GM21723 (cell line): ENCODE measurements at regions not wholly inside any gene's neighbourhood (a gene's known extent, or its start where the extent isn't known, plus 50 kb on each side); places are given as distances from the start of the nearest gene placed in this dataset.

ENCODE experiments used
- ATAC-seq: cut with Tn5 transposase; IDR thresholded peaks from one replicate; pipeline ENCODE4 v1.9.1; 2021; ENCODE audit warnings: mild to moderate bottlenecking, moderate library complexity; ENCODE audit not compliant: unreplicated experiment

DNA sequence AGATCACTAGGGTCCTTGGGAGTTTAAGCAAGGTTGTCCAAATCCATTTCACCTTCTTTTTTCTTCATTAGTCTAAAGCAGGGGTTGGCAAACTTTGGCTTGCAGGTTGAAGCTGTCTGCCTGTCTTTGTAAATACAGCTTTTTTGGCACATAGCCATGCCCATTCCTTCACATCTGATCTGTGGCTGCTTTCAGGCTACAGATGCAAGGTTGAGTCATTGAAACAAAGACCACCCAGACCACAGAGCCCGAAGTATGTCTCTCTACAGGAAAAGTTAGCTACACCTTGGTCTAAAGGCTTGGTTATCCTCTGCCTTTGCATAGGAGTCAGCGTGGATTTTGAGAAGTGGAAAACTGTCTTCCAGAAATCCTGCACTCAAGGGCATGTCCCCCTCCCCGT, 238.1 kb upstream of the STS start:
- no peak for ATAC-seq

DNA sequence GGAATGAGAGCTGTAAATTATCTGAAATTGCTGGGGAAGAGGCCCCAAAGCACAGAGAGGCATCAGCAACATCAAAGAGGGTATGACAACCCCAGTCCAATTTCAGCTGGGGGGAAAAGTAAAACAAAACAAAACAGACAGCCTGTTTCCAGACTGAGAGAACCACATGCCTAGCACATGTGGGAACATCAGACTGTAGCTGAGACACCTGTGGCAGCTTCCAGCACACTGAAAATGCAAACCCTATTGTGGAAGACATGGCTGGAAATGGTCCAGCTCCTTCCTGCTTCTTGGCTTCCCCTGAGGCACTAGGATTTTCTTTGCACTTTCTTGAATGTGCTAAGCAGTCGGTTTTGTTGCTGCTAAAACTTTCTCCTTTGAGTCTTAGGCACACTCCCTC, 240.9 kb upstream of the STS start:
- ATAC-seq: no peak

- ATAC-seq: no peak
These were observed 243.4 kb upstream of the STS start for GRCh38 chrX:6904156-6904555.

DNA sequence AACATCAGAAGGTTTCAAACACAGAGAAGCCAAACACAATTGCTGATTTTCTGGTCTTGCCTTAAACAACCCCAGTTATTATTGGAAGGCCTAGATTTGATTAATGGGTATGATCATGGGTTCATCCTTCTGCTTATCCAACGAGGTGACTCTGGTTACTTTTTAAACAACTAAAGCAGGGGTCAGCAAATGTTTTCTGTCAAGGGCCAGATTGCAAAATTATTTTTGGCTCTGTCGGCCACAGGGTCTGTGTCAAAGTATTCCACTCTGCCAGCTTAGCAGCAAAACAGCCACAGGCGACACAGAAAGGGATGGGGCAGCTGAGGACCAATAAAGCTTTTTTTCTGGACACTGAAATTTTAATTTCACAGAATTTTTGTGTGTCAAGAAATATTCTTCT, 249.1 kb upstream of the STS start:
- ATAC-seq: no peak

DNA sequence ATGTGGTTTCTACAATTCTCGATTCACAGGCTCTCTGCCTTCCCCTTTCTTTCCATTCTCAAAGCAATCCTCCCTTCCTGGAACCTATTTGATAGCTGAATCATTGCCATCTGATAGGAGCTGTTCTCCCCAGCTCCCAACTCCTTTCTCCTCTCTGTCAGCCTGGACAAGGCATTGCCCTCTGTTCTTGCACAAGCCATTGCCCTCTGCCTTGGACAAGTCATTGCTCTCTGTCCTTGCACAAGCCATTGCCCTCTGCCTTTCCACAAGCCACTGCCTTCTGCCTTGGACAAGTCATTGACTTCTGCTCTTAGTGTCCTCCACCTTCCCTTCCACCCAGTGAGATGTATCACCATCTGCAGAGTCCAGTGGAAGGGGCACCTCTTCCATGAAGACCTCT, 256.1 kb upstream of the STS start:
- ATAC-seq: no peak

- ATAC-seq: no peak
These were observed 256.8 kb upstream of the STS start for GRCh38 chrX:6890544-6891261.

DNA sequence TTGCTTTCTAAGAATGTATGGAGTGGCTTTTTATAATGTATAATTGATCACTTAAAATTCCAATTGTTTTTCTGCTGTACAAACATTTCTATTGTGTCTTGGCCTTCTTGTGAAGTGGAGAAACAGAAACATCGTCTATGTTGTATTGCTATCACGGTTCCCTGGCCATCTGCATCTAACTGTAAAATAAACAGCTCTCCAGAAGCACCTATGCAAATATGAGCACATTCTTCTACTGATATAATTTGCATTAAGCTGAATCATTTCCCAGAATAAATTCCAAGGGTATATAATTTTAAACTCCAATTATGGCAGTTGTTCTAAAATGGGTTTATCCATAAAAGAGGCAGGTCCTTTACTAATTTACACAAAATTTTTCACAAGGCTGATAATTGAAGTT, 261.6 kb upstream of the STS start:
- ATAC-seq: no peak

DNA sequence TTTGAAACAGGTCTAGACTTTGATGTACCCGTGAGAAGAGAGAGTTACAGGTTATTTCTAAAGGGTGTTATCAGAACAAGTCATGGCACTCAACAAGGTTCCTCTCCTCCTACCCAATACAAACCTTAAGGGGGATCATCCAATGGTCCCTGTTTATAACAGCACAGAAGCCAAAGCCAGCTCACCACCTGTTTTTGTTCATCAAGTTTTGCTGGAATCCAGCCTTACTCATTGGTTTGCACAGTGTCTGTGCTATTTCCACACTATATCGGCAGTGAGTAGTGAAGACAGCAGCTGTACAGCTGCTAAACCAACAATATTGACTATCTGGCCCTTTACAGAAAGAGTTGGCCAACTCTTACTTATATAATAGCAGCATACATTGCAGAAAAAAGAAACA, 262.1 kb upstream of the STS start:
- ATAC-seq: no peak

GRCh38 chrX:6861456-6861855, 286.1 kb upstream of the STS start:
- ATAC-seq: no peak

GRCh38 chrX:6857749-6858148, 289.8 kb upstream of the STS start:
- no peak for ATAC-seq

GRCh38 chrX:6856471-6856870, 291.0 kb upstream of the STS start:
- no peak for ATAC-seq

DNA sequence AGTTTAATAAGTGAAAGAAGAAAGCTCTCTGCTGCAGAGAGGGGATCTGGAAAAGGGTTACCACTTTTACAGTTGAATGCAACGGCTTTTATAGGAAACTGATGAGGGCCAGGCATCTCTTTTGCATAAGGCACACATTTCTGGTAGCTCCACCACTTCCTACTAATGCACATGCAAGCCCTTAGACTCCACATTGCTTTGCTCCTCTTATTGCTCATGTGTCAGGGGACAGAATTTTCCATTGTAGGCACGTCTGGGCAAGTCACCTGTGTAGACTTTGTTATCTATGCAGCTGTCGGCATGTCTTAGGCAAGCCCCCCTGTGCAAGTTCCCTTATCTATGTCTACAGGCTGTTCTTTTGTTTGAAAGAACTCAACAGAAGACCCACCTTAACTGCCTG, 294.6 kb upstream of the STS start:
- ATAC-seq: peak; percentile 44

DNA sequence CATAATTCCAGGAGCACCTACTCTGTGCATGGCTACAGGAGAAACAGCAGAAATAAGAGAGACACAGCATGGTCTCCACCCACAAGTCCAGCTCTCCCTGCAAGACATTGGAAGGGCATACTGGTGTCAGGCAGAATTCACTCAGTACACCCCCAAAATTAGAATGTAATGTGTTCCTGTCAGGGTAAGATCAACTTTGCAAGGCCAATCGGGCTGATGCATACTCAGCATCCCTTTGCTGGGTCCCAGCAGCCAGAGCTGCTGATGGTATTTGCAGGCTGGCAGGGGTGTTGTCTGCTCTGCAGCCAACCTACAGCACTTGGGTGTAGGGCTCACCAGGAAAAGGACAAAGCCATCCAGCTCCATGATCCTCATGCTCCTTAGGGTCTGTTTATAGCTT, 295.4 kb upstream of the STS start:
- no peak for ATAC-seq

DNA sequence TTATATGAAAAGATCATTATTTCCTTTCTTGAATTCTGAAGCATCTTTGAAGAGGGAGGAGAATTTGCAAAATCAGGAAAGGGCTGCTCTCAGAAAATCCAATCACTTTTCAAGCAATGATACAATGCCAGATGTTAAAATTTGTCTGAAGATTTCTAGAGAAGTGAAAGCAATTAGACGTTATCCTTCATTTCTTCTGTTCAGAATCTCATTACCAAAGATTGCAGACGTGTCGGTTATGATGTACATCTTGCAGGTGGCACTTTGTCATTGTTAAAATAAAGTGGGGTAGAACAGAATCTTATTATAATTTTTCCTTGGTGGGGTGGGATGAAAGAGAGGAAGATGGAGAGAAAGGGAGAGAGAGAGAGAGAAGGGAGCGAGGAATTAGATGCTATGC, 296.4 kb upstream of the STS start:
- ATAC-seq: no peak

DNA sequence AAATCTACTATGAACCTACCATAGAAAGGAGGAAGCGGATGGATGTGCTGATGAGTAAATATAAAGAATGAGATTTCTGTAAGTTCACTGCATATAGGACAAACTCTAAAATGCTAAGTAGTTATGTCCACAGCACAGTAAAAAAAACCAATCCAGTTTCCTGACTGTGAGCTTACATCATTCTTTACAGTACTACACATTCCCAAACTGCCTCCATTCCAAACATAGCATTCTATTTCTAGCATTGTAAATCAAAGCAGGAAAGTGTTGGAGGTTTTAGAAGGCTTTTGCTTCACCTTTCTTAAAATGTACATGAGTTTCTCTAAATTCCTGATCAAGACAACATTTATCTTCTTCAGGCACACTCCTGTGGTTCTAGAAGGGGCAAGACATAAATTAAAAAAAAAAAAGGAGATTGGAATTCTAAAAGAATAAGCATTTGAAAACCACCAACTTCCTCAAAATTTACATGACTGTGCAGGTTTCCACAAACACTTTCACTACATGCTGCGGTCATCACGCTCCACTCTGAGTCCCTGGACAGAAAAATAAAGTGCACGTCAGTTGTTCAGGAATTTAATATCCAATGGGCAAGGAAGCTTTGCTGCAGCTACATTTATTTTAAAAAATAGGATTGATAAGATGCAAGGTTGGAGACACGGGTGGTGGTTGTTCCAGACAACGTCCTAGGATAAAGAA, 297.6 kb upstream of the STS start:
- ATAC-seq: no peak

DNA sequence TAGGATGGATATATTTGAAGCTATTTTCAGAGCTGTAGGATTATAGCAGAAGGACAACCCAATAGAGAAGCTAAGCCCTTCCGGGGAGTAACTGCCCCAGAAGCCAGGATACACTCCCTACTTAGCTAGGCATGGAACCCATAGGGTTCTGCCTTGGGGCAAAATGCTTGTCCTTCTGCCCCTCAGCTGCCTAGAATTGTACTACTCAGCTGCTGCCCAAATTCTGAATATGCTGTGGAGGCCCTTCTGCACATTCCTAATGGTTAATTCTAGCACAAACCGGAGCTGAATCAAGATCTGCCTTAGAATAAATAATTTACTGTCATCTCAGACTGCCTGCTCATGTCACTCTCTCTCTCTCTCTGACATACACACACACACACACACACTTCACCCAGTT, 297.7 kb upstream of the VCX3A start:
- ATAC-seq: no peak

- no peak for ATAC-seq
These were observed 291.9 kb upstream of the VCX3A start for GRCh38 chrX:6826856-6827255.

DNA sequence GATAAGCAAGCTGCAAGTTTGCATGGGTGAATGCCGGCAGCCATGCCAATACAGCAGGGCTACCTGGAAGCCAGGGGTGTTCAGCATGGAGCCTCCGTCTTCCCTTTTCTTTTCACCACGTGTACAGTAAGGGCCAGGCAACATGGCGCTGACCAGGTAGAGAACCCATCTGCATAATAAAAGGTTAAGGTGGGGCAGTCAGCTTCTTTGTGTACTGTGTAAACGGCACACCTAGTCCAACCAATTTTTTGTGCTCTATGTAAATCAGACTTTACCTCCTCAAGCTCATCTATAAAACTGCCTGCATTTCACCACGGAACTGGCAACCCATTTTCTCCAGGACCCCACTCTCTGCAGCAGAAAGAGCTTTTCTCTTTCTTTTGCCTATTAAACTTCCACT, 286.8 kb upstream of the VCX3A start:
- no peak for ATAC-seq

GRCh38 chrX:6813836-6814370, 279.0 kb upstream of the VCX3A start:
- ATAC-seq: no peak

DNA sequence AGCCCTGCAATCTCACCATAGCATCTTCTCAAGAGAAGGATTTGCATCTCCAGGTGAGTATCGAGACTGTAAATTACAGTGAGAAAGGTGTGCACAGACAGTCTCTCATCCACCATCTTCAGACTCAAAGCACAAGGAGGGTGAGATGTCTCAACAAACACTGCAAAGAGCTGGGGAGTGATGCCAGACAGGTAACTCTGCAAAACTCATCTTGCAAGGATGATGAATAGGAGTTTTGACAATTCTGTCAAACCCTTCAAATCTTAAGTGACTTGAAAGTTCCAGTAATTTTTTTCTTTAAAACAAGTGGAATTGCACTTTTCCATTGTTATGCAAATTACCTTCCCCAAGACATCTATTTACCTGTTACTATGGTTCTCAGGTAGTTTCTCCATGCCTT, 277.2 kb upstream of the VCX3A start:
- ATAC-seq: no peak

DNA sequence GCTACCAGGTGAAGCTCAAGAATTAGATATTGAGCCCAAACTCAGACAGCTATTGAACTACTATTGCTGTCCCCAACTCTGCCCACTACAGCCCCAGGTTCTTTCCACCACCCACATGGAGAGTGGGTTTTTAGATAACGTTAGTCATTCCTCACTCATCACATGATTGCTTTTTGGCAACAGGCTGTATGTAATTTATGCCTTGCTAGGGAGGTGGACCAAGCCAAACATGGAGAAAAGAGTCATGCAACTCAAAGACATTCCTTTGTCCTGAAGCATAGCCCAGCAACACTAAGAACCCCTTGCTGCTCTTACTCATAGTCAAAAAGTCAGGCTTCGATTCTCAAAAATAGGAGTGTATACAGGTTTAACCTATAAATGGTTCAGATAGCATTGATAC, 275.9 kb upstream of the VCX3A start:
- ATAC-seq: no peak

- ATAC-seq: no peak
These were observed 268.7 kb upstream of the VCX3A start for GRCh38 chrX:6803607-6804006.

GRCh38 chrX:6793000-6793399, 258.1 kb upstream of the VCX3A start:
- no peak for ATAC-seq
